ENCODE measurements at regions not wholly inside any gene's neighbourhood (a gene's known extent, or its start where the extent isn't known, plus 50 kb on each side); places are given as distances from the start of the nearest gene placed in this dataset.

GRCh38 chr9:75592586-75592985, 297.9 kb upstream of the PCSK5 start:
- H3K4ac ChIP-seq (ENCODE audit: low read depth, low read length): no peak overlapping the region
- H3K9ac ChIP-seq (ENCODE audit: low read length): no peak overlapping the region
- H2AFZ ChIP-seq (ENCODE audit: insufficient read depth, low read length, poor library complexity): no peak overlapping the region
- no peak overlapping the region for H4K8ac ChIP-seq (ENCODE audit: low read depth, low read length)
- H3K27me3 ChIP-seq (ENCODE audit: insufficient read depth, low read length): no peaks in the 10 kb centered on the region
- H3K27ac ChIP-seq (ENCODE audit: low read depth, low read length): no peak overlapping the region
- no peak overlapping the region for H3K4me2 ChIP-seq (ENCODE audit: low read length)
- no peaks in the 10 kb centered on the region for H3K79me2 ChIP-seq (ENCODE audit: control insufficient read depth, insufficient read depth, low read length, poor library complexity)
- no peak overlapping the region for H2BK120ac ChIP-seq (ENCODE audit: insufficient read depth, low read length, poor library complexity)
- H3K36me3 ChIP-seq (ENCODE audit: control insufficient read depth in 1 of 2, insufficient read depth in 2 of 2, low read length in 2 of 2): no peaks in the 10 kb centered on the region
- no peak for DNase-seq
- H3K23ac ChIP-seq (ENCODE audit: low read length): no peak overlapping the region
- no peaks in the 10 kb centered on the region for H3K4me1 ChIP-seq (ENCODE audit: control insufficient read depth in 1 of 2, insufficient read depth in 2 of 2, low read length in 2 of 2)
- H3K79me1 ChIP-seq (ENCODE audit: low read length): no peaks in the 10 kb centered on the region
- no peak overlapping the region for H2BK5ac ChIP-seq (ENCODE audit: low read depth, low read length, poor library complexity)
- no peak overlapping the region for H2AK5ac ChIP-seq (ENCODE audit: low read length)
- no CpG with 5 or more reads among the region's 1 CpG for WGBS (ENCODE audit: extremely low coverage, insufficient coverage, insufficient read length)
- no peak overlapping the region for H2BK12ac ChIP-seq (ENCODE audit: low read length)
- no peak overlapping the region for H3K4me3 ChIP-seq (ENCODE audit: low read depth, low read length)
- H3K9me3 ChIP-seq (ENCODE audit: insufficient read depth, low read depth, low read length): no peaks in the 10 kb centered on the region
- no peak overlapping the region for H3K14ac ChIP-seq (ENCODE audit: low read length)
- H4K12ac ChIP-seq (ENCODE audit: low read depth, low read length): no peak overlapping the region
- H4K91ac ChIP-seq (ENCODE audit: low read depth, low read length): no peak overlapping the region
- no peak overlapping the region for H3K18ac ChIP-seq (ENCODE audit: low read length)

GRCh38 chr9:75593920-75594319, 296.6 kb upstream of the PCSK5 start:
- no peak overlapping the region for H3K4me3 ChIP-seq (ENCODE audit: low read depth, low read length)
- no peak overlapping the region for H3K27ac ChIP-seq (ENCODE audit: low read depth, low read length)
- H3K4me2 ChIP-seq (ENCODE audit: low read length): no peak overlapping the region
- no peak overlapping the region for H3K4ac ChIP-seq (ENCODE audit: low read depth, low read length)
- H3K18ac ChIP-seq (ENCODE audit: low read length): no peak overlapping the region
- H2AK5ac ChIP-seq (ENCODE audit: low read length): no peak overlapping the region
- H2BK5ac ChIP-seq (ENCODE audit: low read depth, low read length, poor library complexity): no peak overlapping the region
- H3K23ac ChIP-seq (ENCODE audit: low read length): no peak overlapping the region
- no peaks in the 10 kb centered on the region for H3K27me3 ChIP-seq (ENCODE audit: insufficient read depth, low read length)
- no peaks in the 10 kb centered on the region for H3K79me1 ChIP-seq (ENCODE audit: low read length)
- no peak overlapping the region for H3K14ac ChIP-seq (ENCODE audit: low read length)
- no peak overlapping the region for H4K91ac ChIP-seq (ENCODE audit: low read depth, low read length)
- H4K8ac ChIP-seq (ENCODE audit: low read depth, low read length): no peak overlapping the region
- no peak overlapping the region for H4K12ac ChIP-seq (ENCODE audit: low read depth, low read length)
- no peaks in the 10 kb centered on the region for H3K36me3 ChIP-seq (ENCODE audit: control insufficient read depth in 1 of 2, insufficient read depth in 2 of 2, low read length in 2 of 2)
- H2BK12ac ChIP-seq (ENCODE audit: low read length): no peak overlapping the region
- H2BK120ac ChIP-seq (ENCODE audit: insufficient read depth, low read length, poor library complexity): no peak overlapping the region
- H3K9me3 ChIP-seq (ENCODE audit: insufficient read depth, low read depth, low read length): no peaks in the 10 kb centered on the region
- H3K79me2 ChIP-seq (ENCODE audit: control insufficient read depth, insufficient read depth, low read length, poor library complexity): no peaks in the 10 kb centered on the region
- H3K9ac ChIP-seq (ENCODE audit: low read length): no peak overlapping the region
- no peaks in the 10 kb centered on the region for H3K4me1 ChIP-seq (ENCODE audit: control insufficient read depth in 1 of 2, insufficient read depth in 2 of 2, low read length in 2 of 2)
- H2AFZ ChIP-seq (ENCODE audit: insufficient read depth, low read length, poor library complexity): no peak overlapping the region
- DNase-seq: no peak

GRCh38 chr9:75599126-75599525, 291.3 kb upstream of the PCSK5 start:
- Histone ChIP-seq H4K91ac (ENCODE audit: low read depth, low read length) (no peak overlapping the region), H4K12ac (ENCODE audit: low read depth, low read length) (no peak overlapping the region), H3K36me3 (ENCODE audit: control insufficient read depth in 1 of 2, insufficient read depth in 2 of 2, low read length in 2 of 2) (no peaks in the 10 kb centered on the region), H3K4me1 (ENCODE audit: control insufficient read depth in 1 of 2, insufficient read depth in 2 of 2, low read length in 2 of 2) (peaks cover 0 to 4% of the 10 kb centered on the region in 2 experiments), H2AFZ (ENCODE audit: insufficient read depth, low read length, poor library complexity) (no peak overlapping the region), H2BK120ac (ENCODE audit: insufficient read depth, low read length, poor library complexity) (no peak overlapping the region), H3K4me3 (ENCODE audit: low read depth, low read length) (no peak overlapping the region), H3K79me1 (ENCODE audit: low read length) (no peaks in the 10 kb centered on the region), H3K27me3 (ENCODE audit: insufficient read depth, low read length) (no peaks in the 10 kb centered on the region), H3K14ac (ENCODE audit: low read length) (no peak overlapping the region), H3K4ac (ENCODE audit: low read depth, low read length) (no peak overlapping the region), H3K9me3 (ENCODE audit: insufficient read depth, low read depth, low read length) (no peaks in the 10 kb centered on the region), H3K79me2 (ENCODE audit: control insufficient read depth, insufficient read depth, low read length, poor library complexity) (no peaks in the 10 kb centered on the region), H3K4me2 (ENCODE audit: low read length) (no peak overlapping the region), H4K8ac (ENCODE audit: low read depth, low read length) (no peak overlapping the region), H2BK12ac (ENCODE audit: low read length) (no peak overlapping the region), H3K9ac (ENCODE audit: low read length) (no peak overlapping the region), H2AK5ac (ENCODE audit: low read length) (no peak overlapping the region), H3K18ac (ENCODE audit: low read length) (no peak overlapping the region), H3K27ac (ENCODE audit: low read depth, low read length) (no peak overlapping the region), H3K23ac (ENCODE audit: low read length) (no peak overlapping the region), H2BK5ac (ENCODE audit: low read depth, low read length, poor library complexity) (no peak overlapping the region)
- no CpG with 5 or more reads among the region's 1 CpG for WGBS (ENCODE audit: extremely low coverage, insufficient coverage, insufficient read length)
- no peak for DNase-seq

GRCh38 chr9:75601280-75601679, 289.2 kb upstream of the PCSK5 start:
- no peak overlapping the region for H4K12ac ChIP-seq (ENCODE audit: low read depth, low read length)
- DNase-seq: peak in 1 of 2 donors; percentile 30
- no peak overlapping the region for H3K23ac ChIP-seq (ENCODE audit: low read length)
- no peak overlapping the region for H4K91ac ChIP-seq (ENCODE audit: low read depth, low read length)
- no peak overlapping the region for H4K8ac ChIP-seq (ENCODE audit: low read depth, low read length)
- H3K27me3 ChIP-seq (ENCODE audit: insufficient read depth, low read length): no peaks in the 10 kb centered on the region
- no peak overlapping the region for H3K4me2 ChIP-seq (ENCODE audit: low read length)
- H3K9me3 ChIP-seq (ENCODE audit: insufficient read depth, low read depth, low read length): no peaks in the 10 kb centered on the region
- no peaks in the 10 kb centered on the region for H3K36me3 ChIP-seq (ENCODE audit: control insufficient read depth in 1 of 2, insufficient read depth in 2 of 2, low read length in 2 of 2)
- no peak overlapping the region for H2BK5ac ChIP-seq (ENCODE audit: low read depth, low read length, poor library complexity)
- no peak overlapping the region for H3K18ac ChIP-seq (ENCODE audit: low read length)
- H2AFZ ChIP-seq (ENCODE audit: insufficient read depth, low read length, poor library complexity): no peak overlapping the region
- H3K4ac ChIP-seq (ENCODE audit: low read depth, low read length): no peak overlapping the region
- no peak overlapping the region for H3K4me3 ChIP-seq (ENCODE audit: low read depth, low read length)
- no peaks in the 10 kb centered on the region for H3K79me1 ChIP-seq (ENCODE audit: low read length)
- no peak overlapping the region for H3K9ac ChIP-seq (ENCODE audit: low read length)
- no peak overlapping the region for H2AK5ac ChIP-seq (ENCODE audit: low read length)
- H3K79me2 ChIP-seq (ENCODE audit: control insufficient read depth, insufficient read depth, low read length, poor library complexity): no peaks in the 10 kb centered on the region
- no peak overlapping the region for H2BK120ac ChIP-seq (ENCODE audit: insufficient read depth, low read length, poor library complexity)
- no CpG with 5 or more reads among the region's 2 CpGs for WGBS (ENCODE audit: extremely low coverage, insufficient coverage, insufficient read length)
- no peak overlapping the region for H2BK12ac ChIP-seq (ENCODE audit: low read length)
- no peak overlapping the region for H3K27ac ChIP-seq (ENCODE audit: low read depth, low read length)
- H3K14ac ChIP-seq (ENCODE audit: low read length): no peak overlapping the region
- peaks cover 0 to 4% of the 10 kb centered on the region in 2 experiments for H3K4me1 ChIP-seq (ENCODE audit: control insufficient read depth in 1 of 2, insufficient read depth in 2 of 2, low read length in 2 of 2)

Data from trophoblast cell (in vitro differentiated cells and primary cell).